ENCODE measurements at regions not wholly inside any gene's neighbourhood (a gene's known extent, or its start where the extent isn't known, plus 50 kb on each side); places are given as distances from the start of the nearest gene placed in this dataset.
"Not testable (repeated sequence)": the region's sequence is repeated elsewhere in the genome, so short reads cannot be mapped to it uniquely, and the experiment has no call there.

- Mint-ChIP-seq H3K4me1 (no peaks in the 10 kb centered on the region), H3K4me3 (no peak overlapping the region), H3K9me3 (peaks cover 11% of the 10 kb centered on the region), H3K27me3 (ENCODE audit: insufficient read depth) (no peaks in the 10 kb centered on the region), H3K27ac (no peak overlapping the region), H3K36me3 (ENCODE audit: low read depth) (no peaks in the 10 kb centered on the region)
- Histone ChIP-seq H3K27ac (ENCODE audit: low read depth, low read length) (no peak overlapping the region), H3K4me3 (ENCODE audit: low read length) (no peak overlapping the region), H3K4me1 (ENCODE audit: control insufficient read depth, insufficient read depth, low read length) (no peaks in the 10 kb centered on the region), H3K9ac (ENCODE audit: extremely low read depth, low read length, poor library complexity, severe bottlenecking) (no peak overlapping the region), H3K36me3 (ENCODE audit: control insufficient read depth, insufficient read depth, low read length) (no peaks in the 10 kb centered on the region), H3K27me3 (ENCODE audit: control insufficient read depth, insufficient read depth, low read length, poor library complexity, severe bottlenecking) (no peaks in the 10 kb centered on the region), H3K9me3 (ENCODE audit: control insufficient read depth, low read length) (peaks cover 1% of the 10 kb centered on the region)
- TF ChIP-seq CTCF (conservative IDR thresholded peaks at IDR 0.05), result no peak
- no peak for DNase-seq
- 86 to 100% methylated on average over 1 to 2 of the region's 2 CpGs for WGBS, 2 experiments (ENCODE audit: insufficient coverage in 1 of 2, insufficient read length in 1 of 2)
Observed at GRCh38 chr3:145022447-145022846, 1050.8 kb downstream of the DIPK2A start.

- Histone ChIP-seq H3K4me1 (ENCODE audit: control insufficient read depth, insufficient read depth, low read length) (no peaks in the 10 kb centered on the region), H3K27ac (ENCODE audit: low read depth, low read length) (no peak overlapping the region), H3K27me3 (ENCODE audit: control insufficient read depth, insufficient read depth, low read length, poor library complexity, severe bottlenecking) (no peaks in the 10 kb centered on the region), H3K9me3 (ENCODE audit: control insufficient read depth, low read length) (peaks cover 19% of the 10 kb centered on the region), H3K9ac (ENCODE audit: extremely low read depth, low read length, poor library complexity, severe bottlenecking) (no peak overlapping the region), H3K4me3 (ENCODE audit: low read length) (no peak overlapping the region), H3K36me3 (ENCODE audit: control insufficient read depth, insufficient read depth, low read length) (no peaks in the 10 kb centered on the region)
- TF ChIP-seq CTCF (conservative IDR thresholded peaks at IDR 0.05), result no peak
- no peak for DNase-seq
- H3K27ac Mint-ChIP-seq, result no peak overlapping the region
- no peaks in the 10 kb centered on the region for H3K36me3 Mint-ChIP-seq (ENCODE audit: low read depth)
- no peak overlapping the region for H3K4me3 Mint-ChIP-seq
- 81% methylated on average over 1 of the region's 1 CpG; no CpG with 5 or more reads in 1 of the 2 experiments for WGBS, 2 experiments (ENCODE audit: insufficient coverage in 1 of 2, insufficient read length in 1 of 2)
- H3K4me1 Mint-ChIP-seq, result no peaks in the 10 kb centered on the region
- no peaks in the 10 kb centered on the region for H3K27me3 Mint-ChIP-seq (ENCODE audit: insufficient read depth)
- H3K9me3 Mint-ChIP-seq, result peaks cover 28% of the 10 kb centered on the region
Observed at GRCh38 chr3:145024700-145025099, 1053.1 kb downstream of the DIPK2A start.

GRCh38 chr3:145027186-145027585 is 1055.6 kb downstream of the DIPK2A start:
- not testable (repeated sequence) for H3K27ac Mint-ChIP-seq; H3K4me3 ChIP-seq (ENCODE audit: low read length); H3K4me3 Mint-ChIP-seq; H3K27me3 ChIP-seq (ENCODE audit: control insufficient read depth, insufficient read depth, low read length, poor library complexity, severe bottlenecking); H3K36me3 Mint-ChIP-seq (ENCODE audit: low read depth); H3K9ac ChIP-seq (ENCODE audit: extremely low read depth, low read length, poor library complexity, severe bottlenecking); H3K27me3 Mint-ChIP-seq (ENCODE audit: insufficient read depth); DNase-seq; H3K27ac ChIP-seq (ENCODE audit: low read depth, low read length); H3K4me1 ChIP-seq (ENCODE audit: control insufficient read depth, insufficient read depth, low read length); H3K4me1 Mint-ChIP-seq; H3K36me3 ChIP-seq (ENCODE audit: control insufficient read depth, insufficient read depth, low read length)
- peaks cover 19% of the 10 kb centered on the region for H3K9me3 ChIP-seq (ENCODE audit: control insufficient read depth, low read length)
- H3K9me3 Mint-ChIP-seq, result peaks cover 28% of the 10 kb centered on the region
- WGBS, 2 experiments (ENCODE audit: insufficient coverage in 1 of 2, insufficient read length in 1 of 2), result 85 to 89% methylated on average over 3 of the region's 3 CpGs

GRCh38 chr3:145032791-145033190 is 1061.2 kb downstream of the DIPK2A start:
- DNase-seq, result no peak
- Mint-ChIP-seq H3K9me3 (peaks cover 22% of the 10 kb centered on the region), H3K4me1 (no peaks in the 10 kb centered on the region), H3K27me3 (ENCODE audit: insufficient read depth) (no peaks in the 10 kb centered on the region), H3K4me3 (no peak overlapping the region), H3K27ac (no peak overlapping the region), H3K36me3 (ENCODE audit: low read depth) (peaks cover 2% of the 10 kb centered on the region)
- peaks cover 27% of the 10 kb centered on the region for H3K9me3 ChIP-seq (ENCODE audit: control insufficient read depth, low read length)
- WGBS, 2 experiments (ENCODE audit: insufficient coverage in 1 of 2, insufficient read length in 1 of 2), result 94% methylated on average over 1 of the region's 1 CpG; no CpG with 5 or more reads in 1 of the 2 experiments
- no peaks in the 10 kb centered on the region for H3K4me1 ChIP-seq (ENCODE audit: control insufficient read depth, insufficient read depth, low read length)
- no peaks in the 10 kb centered on the region for H3K36me3 ChIP-seq (ENCODE audit: control insufficient read depth, insufficient read depth, low read length)
- no peak for TF ChIP-seq CTCF (conservative IDR thresholded peaks at IDR 0.05)
- no peaks in the 10 kb centered on the region for H3K27me3 ChIP-seq (ENCODE audit: control insufficient read depth, insufficient read depth, low read length, poor library complexity, severe bottlenecking)
- H3K4me3 ChIP-seq (ENCODE audit: low read length), result no peak overlapping the region
- no peak overlapping the region for H3K9ac ChIP-seq (ENCODE audit: extremely low read depth, low read length, poor library complexity, severe bottlenecking)
- H3K27ac ChIP-seq (ENCODE audit: low read depth, low read length), result no peak overlapping the region
